ENCODE measurements at regions not wholly inside any gene's neighbourhood (a gene's known extent, or its start where the extent isn't known, plus 50 kb on each side); places are given as distances from the start of the nearest gene placed in this dataset.

DNA sequence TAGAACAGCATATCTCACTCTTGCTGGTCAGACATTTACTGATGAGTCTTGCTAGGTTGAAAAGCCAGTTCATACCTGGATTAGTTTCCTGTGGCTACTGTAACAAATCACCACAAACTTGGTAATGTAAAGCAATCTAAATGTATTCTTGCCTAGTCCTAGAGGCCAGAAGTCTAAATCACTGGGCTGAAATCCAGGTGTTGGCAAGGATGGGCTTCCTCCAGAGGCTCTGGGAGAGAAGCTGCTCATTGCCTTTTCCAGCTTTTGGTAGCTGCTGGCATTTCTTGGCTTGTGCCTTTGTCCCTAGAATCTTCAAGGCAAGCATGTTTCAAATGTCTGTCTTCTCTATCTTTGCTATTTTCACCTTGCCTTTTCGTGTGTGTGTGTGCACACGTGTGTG, 62.3 kb upstream of the MAP4K3 start:
- Histone ChIP-seq H3K9me3 (no peaks in the 10 kb centered on the region), H3K4me3 (no peak overlapping the region), H3K27ac (no peak overlapping the region), H3K4me1 (peaks cover 3 to 15% (median 11%) of the 10 kb centered on the region in 3 donors), H3K27me3 (no peaks in the 10 kb centered on the region), H3K36me3 (no peaks in the 10 kb centered on the region)
- 63 to 82% methylated on average over 2 of the region's 2 CpGs for WGBS, 2 donors
- TF ChIP-seq POLR2A (IDR thresholded peaks at IDR 0.05) (no peak), CTCF (IDR thresholded peaks at IDR 0.05) (no peak)
- intact Hi-C loops (cut with DNase I), result no loop called here
- DNase-seq, result no peak

GRCh38 chr2:39501412-39501811, 64.3 kb upstream of the MAP4K3 start:
- DNase-seq, result no peak
- H3K4me3 ChIP-seq, result no peak overlapping the region
- peaks cover 3 to 20% (median 16%) of the 10 kb centered on the region in 3 donors for H3K4me1 ChIP-seq
- intact Hi-C loops (cut with DNase I), result no loop called here
- no peaks in the 10 kb centered on the region for H3K27me3 ChIP-seq
- no peaks in the 10 kb centered on the region for H3K36me3 ChIP-seq
- no peaks in the 10 kb centered on the region for H3K9me3 ChIP-seq
- TF ChIP-seq CTCF (IDR thresholded peaks at IDR 0.05) (no peak), POLR2A (IDR thresholded peaks at IDR 0.05) (no peak)
- 100% methylated on average over 1 of the region's 1 CpG for whole genome bisulfite sequencing, 2 donors
- H3K27ac ChIP-seq, result no peak overlapping the region

GRCh38 chr2:39503277-39503676, 66.2 kb upstream of the MAP4K3 start:
- WGBS, 2 donors, result 75 to 80% methylated on average over 1 to 2 of the region's 2 CpGs
- H3K27ac ChIP-seq, result no peak overlapping the region

DNA sequence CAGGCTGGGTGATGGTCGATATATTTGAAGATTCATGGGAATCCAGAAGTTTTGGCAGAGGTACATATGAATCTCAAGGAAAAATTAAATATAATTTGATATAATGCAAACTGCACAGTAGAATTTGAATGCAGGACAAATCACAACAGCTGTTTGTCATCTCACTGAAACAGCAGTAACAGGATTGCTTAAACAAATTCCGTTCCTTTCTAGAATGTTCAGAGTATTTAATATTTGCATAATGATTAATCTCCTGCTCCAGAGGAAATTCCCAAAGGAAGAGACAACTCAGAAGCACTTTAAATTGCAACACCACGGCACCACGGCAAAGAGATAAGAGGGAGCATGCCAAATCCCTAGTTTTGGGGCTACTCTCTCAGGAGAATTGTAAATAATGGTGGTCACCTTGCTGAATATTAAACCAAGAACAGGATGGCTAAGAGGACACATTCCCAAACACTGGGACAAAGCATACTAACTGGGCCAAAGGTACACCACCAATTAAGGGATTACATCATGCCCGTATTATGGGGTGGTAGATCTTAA, 67.8 kb upstream of the MAP4K3 start:
- H3K27ac ChIP-seq, result peak overlapping the region in 3 of 4 donors; percentile 60 to 70 (median 66)
- peaks cover 3 to 26% (median 16%) of the 10 kb centered on the region in 3 donors for H3K4me1 ChIP-seq
- intact Hi-C loops (cut with DNase I), result no loop called here

More at GRCh38 chr2:39503277-39503676, 66.2 kb upstream of the MAP4K3 start:
- Histone ChIP-seq H3K4me3 (no peak overlapping the region), H3K36me3 (no peaks in the 10 kb centered on the region), H3K4me1 (peaks cover 3 to 24% (median 16%) of the 10 kb centered on the region in 3 donors), H3K27me3 (no peaks in the 10 kb centered on the region), H3K9me3 (no peaks in the 10 kb centered on the region)
- no peak for DNase-seq
- TF ChIP-seq CTCF (IDR thresholded peaks at IDR 0.05) (no peak), POLR2A (IDR thresholded peaks at IDR 0.05) (no peak)
- intact Hi-C loops (cut with DNase I), result no loop called here

GRCh38 chr2:39506215-39506614, 69.1 kb upstream of the MAP4K3 start:
- peaks cover 3 to 40% (median 17%) of the 10 kb centered on the region in 3 donors for H3K4me1 ChIP-seq
- no peaks in the 10 kb centered on the region for H3K9me3 ChIP-seq
- H3K36me3 ChIP-seq, result no peaks in the 10 kb centered on the region
- H3K4me3 ChIP-seq, result no peak overlapping the region
- no peaks in the 10 kb centered on the region for H3K27me3 ChIP-seq
- TF ChIP-seq CTCF (IDR thresholded peaks at IDR 0.05) (no peak), POLR2A (IDR thresholded peaks at IDR 0.05) (no peak)
- H3K27ac ChIP-seq, result no peak overlapping the region
- WGBS, 2 donors, result 59 to 84% methylated on average over 2 of the region's 2 CpGs
- intact Hi-C loops (cut with DNase I), result no loop called here
- no peak for DNase-seq

More for the DNA sequence above, 67.8 kb upstream of the MAP4K3 start:
- DNase-seq, result no peak
- H3K4me3 ChIP-seq, result peak overlapping the region in 1 of 4 donors; percentile 27
- H3K9me3 ChIP-seq, result no peaks in the 10 kb centered on the region
- 34 to 35% methylated on average over 5 of the region's 5 CpGs for WGBS, 2 donors
- no peaks in the 10 kb centered on the region for H3K27me3 ChIP-seq
- no peak for TF ChIP-seq CTCF (IDR thresholded peaks at IDR 0.05)
- no peak for TF ChIP-seq POLR2A (IDR thresholded peaks at IDR 0.05)
- H3K36me3 ChIP-seq, result no peaks in the 10 kb centered on the region
